ENCODE measurements at regions not wholly inside any gene's neighbourhood (a gene's known extent, or its start where the extent isn't known, plus 50 kb on each side); places are given as distances from the start of the nearest gene placed in this dataset.

DNA sequence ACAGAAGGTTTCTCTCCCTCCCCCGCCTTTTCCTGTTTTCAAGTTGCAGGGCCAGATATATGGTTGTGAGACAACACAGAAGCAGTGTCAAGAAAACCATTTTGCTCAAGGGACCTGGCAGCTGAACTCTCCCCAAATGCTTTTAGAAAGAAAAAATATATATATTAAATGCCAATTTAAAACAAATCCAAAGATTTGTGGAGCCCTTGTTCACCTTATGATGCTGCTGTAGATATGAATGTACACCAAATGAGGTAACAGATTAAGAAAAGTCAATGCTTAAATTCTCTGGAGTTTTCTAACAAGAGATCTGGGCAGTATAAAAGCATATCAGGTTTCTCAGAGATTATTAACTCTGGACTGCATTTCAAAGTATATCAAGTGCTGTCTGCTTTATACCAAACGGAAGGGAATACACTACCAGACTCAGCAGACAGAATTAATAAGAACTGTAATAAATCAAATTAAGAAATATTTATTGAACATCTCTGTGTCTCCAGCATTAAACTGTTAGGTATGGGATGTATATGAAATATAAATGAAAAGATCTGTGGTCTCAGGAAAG, 357.5 kb downstream of the HDGFL1 start:
- DNase-seq = no peak

DNA sequence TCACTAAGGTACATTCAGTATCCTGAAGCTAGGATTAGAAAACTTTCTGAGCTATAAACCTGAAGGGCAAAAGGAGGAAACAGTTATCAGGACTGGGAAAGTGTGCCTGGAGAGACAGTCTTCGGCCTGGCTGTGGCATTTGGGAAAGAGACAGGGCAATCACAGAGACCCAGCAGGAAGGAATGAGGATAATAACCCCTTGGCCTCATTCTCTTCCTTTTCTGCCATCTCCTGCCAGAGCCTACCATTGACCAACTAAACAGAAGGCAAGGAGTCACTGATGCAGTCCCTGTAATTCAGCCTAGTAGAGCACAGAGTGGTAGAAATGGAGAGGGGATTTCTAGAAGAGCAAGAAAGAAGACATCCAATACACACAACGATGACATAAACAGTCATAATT, 359.4 kb downstream of the HDGFL1 start:
- DNase-seq = no peak

GRCh38 chr6:22929311-22929985, 360.1 kb downstream of the HDGFL1 start:
- DNase-seq = no peak

- no peak for DNase-seq
Measured at GRCh38 chr6:22940581-22941290, 371.4 kb downstream of the HDGFL1 start.

DNA sequence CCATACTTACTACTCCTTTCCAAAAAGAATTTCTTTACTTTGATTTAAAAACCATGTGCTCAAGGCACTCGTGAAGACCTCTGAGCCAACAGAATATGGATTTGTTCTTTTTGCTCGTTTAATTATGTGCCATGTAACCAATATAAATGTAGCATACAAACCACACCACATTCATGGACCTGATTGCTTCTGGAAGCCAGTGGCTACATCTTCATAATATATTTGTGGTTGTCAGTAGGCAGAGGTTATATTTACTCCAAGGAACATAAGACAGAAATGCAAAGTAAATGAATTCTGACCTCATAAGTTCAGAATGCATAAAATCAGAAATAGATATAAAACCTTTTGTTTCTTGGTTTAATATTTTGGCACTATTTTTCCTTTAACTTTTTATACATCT, 373.0 kb downstream of the HDGFL1 start:
- DNase-seq = no peak

DNA sequence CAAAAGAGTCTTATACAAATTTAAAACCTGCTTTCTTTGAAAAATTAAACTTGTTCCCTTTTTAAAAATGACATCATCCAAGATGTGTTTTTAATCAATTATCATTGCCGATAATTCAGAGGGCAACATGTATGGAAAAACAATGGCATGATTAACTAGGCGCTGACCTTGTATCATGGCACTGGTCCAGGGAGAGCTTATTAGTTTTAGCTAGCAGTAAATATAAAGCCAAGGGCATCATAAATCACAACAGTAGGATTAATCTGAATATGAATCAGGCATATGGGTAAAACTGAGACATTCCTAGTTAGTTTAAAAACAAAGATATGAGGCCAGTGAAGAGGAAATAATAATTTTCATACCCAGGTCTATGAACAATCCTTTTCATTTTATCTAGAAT, 374.0 kb downstream of the HDGFL1 start:
- DNase-seq = no peak

DNA sequence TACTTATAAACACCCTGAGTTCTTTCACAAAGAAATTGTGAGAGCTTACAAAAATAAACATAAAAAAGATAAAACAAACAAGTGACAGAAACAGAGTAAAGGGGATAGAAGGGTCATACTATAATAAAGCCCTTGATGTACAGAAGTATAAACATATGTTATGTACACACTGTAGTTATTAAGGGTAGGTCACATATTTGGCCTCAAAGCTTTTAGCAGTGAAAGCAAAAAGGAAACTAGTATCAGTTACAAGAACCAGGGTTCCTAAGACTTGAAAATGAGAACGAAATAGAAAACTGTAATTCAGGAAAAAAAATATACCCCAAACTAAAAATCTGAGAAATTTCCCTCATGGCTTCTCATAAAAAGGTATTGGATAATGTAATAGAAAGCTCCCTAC, 380.6 kb downstream of the HDGFL1 start:
- DNase-seq = no peak

- no peak for DNase-seq
Measured at GRCh38 chr6:22952097-22952496, 382.7 kb downstream of the HDGFL1 start.

GRCh38 chr6:22954749-22955385, 385.5 kb downstream of the HDGFL1 start:
- no peak for DNase-seq

- peak in 1 of 56 donors; percentile 0 for DNase-seq
Measured at GRCh38 chr6:22956029-22956681, 386.8 kb downstream of the HDGFL1 start.

DNA sequence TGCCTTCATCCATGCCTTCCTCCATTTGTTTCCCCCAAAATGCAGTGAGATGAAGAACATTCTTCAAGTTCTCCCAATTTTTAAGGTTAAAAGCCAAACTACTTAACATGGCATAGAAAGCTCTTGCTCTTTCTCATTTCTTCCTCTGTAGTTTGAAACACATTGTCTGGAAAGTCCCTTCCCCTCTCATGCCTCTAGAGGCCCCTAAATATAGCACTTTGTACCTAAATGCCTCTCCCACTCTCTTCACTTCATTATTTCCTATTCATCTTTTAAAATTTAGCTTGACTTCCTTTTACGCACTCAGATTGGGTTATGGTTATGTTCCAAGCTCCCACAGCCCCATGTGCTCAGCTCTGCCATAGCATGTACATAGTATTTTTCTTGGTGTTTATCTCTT, 389.3 kb downstream of the HDGFL1 start:
- no peak for DNase-seq

GRCh38 chr6:22959571-22959970, 390.2 kb downstream of the HDGFL1 start:
- DNase-seq = no peak

DNA sequence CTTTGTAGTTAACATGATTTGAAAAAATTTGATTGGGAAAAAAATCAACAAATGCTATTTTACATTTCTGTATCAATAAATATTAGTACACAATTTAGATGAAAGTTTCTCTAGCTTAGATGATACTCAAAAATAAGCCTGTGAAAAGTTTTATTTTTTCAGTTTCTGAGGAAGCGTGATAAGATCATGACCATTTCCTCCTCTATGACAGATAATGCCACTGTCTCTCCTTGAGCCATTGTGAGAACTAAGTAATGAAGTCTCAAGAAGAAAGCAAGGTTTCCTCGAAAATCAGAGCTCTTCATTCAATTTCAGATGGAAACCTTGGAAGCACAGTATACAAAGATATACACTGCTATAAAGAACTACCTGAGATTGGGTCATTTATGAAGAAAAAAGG, 395.0 kb downstream of the HDGFL1 start:
- no peak for DNase-seq

GRCh38 chr6:22965889-22966288, 396.5 kb downstream of the HDGFL1 start:
- no peak for DNase-seq

DNA sequence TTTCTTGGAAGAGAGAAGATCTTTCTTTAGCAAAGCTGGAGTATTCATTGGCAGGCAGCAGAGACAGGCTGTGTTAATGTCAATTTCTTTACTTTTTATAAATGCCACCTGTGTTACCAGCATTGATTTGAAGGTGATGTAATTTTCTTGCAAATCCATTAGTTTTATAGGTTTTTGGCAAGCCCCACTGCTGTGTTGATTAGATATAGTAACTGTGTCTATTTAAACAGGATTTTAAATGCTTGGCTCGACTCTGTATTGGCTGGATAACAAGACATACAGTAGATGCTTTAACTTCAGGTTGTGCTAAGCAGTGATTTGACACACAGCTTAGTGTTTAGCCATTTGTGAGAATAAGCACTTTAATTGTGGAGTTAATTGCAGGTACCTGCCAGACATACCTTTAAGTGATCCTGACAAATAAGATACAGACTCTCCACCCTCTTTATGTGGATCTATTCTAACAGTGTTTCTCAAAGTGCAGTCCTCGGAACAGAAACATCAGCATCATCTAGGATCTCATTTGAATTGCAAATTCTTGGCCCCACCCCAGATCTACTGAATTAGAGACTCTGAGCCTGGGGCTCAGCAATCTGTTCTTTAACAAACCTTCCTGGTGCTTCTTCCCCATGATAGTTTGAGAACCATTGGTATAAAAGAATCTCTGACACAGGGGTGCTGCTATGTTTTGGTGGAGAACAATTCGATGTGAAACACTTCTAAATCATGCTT, 397.5 kb downstream of the HDGFL1 start:
- no peak for DNase-seq

- no peak for DNase-seq
Measured at GRCh38 chr6:22970004-22970403, 400.6 kb downstream of the HDGFL1 start.

DNA sequence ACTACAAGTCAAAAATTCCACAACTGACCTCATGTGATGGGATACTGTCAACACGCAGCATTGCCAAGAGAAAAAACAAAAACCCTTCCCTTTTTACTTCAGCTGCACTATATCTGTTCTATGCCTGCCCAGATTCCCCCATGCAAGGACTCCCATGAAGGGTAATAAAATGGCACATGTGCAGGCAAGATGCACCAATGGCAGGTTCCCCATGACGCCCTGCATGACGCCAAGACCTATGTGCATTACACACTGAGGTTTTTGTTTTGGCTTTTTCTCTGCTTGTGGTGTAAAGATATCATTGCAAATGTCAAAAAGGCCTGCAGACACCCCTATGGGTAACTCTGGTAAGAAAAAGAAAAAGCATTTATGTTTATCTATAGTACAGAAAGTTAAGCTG, 403.4 kb downstream of the HDGFL1 start:
- no peak for DNase-seq

GRCh38 chr6:22975079-22975478, 405.7 kb downstream of the HDGFL1 start:
- no peak for DNase-seq

- DNase-seq = no peak
Measured at GRCh38 chr6:22980446-22980845, 411.1 kb downstream of the HDGFL1 start.

- no peak for DNase-seq
Measured at GRCh38 chr6:23002044-23002619, 432.8 kb downstream of the HDGFL1 start.

Measured in nucleus accumbens (tissue), 56 donors.